ENCODE measurements at regions not wholly inside any gene's neighbourhood (a gene's known extent, or its start where the extent isn't known, plus 50 kb on each side); places are given as distances from the start of the nearest gene placed in this dataset.

- TF ChIP-seq SNAI2 (CRISPR knock-in tag; IDR thresholded peaks at IDR 0.05) (no peak), ZNF70 (CRISPR knock-in tag; IDR thresholded peaks at IDR 0.05) (no peak), CREB5 (CRISPR knock-in tag; IDR thresholded peaks at IDR 0.05; ENCODE audit: low read depth) (no peak), ARNTL (CRISPR knock-in tag; IDR thresholded peaks at IDR 0.05; ENCODE audit: borderline replicate concordance, low read depth) (no peak), ISL1 (CRISPR knock-in tag; IDR thresholded peaks at IDR 0.05) (no peak), ZFP3 (CRISPR knock-in tag; IDR thresholded peaks at IDR 0.05) (no peak)
Observed at GRCh38 chr2:3060049-3060448, 317.6 kb downstream of the EIPR1 start.

All from SK-N-SH treated with all-trans-retinoic acid at 6 μM for 48 hours (cell line).